Mucosa of gallbladder (tissue), 1 donor: ENCODE measurements at regions not wholly inside any gene's neighbourhood (a gene's known extent, or its start where the extent isn't known, plus 50 kb on each side); places are given as distances from the start of the nearest gene placed in this dataset.
A peak's percentile ranks its signal among the peaks of the same experiment; 100 is the strongest.
"Not testable (repeated sequence)": the region's sequence is repeated elsewhere in the genome, so short reads cannot be mapped to it uniquely, and the experiment has no call there.

ENCODE experiments used
- DNase-seq: peaks from one replicate; pipeline ENCODE4 v3.0.0-alpha.2; 2020; ENCODE audit warnings: low spot score
- donor health status: DM: no; HTN: no; CAD: no.

- DNase-seq = peak; percentile 83
Observed at GRCh38 chr1:244322791-244323521, 128.8 kb downstream of the ADSS2 start.

GRCh38 chr1:244324176-244324883 is 127.4 kb downstream of the ADSS2 start:
- DNase-seq = no peak

GRCh38 chr1:244325056-244325758 is 126.5 kb downstream of the ADSS2 start:
- DNase-seq = no peak

- no peak for DNase-seq
Observed at GRCh38 chr1:244326757-244327156, 125.0 kb downstream of the ADSS2 start.

GRCh38 chr1:244327533-244327932 is 124.2 kb downstream of the ADSS2 start:
- DNase-seq = no peak

- DNase-seq = no peak
Observed at GRCh38 chr1:244328476-244328875, 123.2 kb downstream of the ADSS2 start.

GRCh38 chr1:244329591-244330317 is 122.0 kb downstream of the ADSS2 start:
- no peak for DNase-seq

- no peak for DNase-seq
Observed at GRCh38 chr1:244330318-244330625, 121.4 kb downstream of the ADSS2 start.

GRCh38 chr1:244332761-244333160 is 118.9 kb downstream of the ADSS2 start:
- DNase-seq = not testable (repeated sequence)

- not testable (repeated sequence) for DNase-seq
Observed at GRCh38 chr1:244334315-244334714, 117.4 kb downstream of the ADSS2 start.

GRCh38 chr1:244334842-244335241 is 116.9 kb downstream of the ADSS2 start:
- not testable (repeated sequence) for DNase-seq

- DNase-seq = no peak
Observed at GRCh38 chr1:244335456-244335855, 116.3 kb downstream of the ADSS2 start.

- DNase-seq = no peak
Observed at GRCh38 chr1:244336232-244336899, 115.3 kb downstream of the ADSS2 start.

- DNase-seq = no peak
Observed at GRCh38 chr1:244337839-244338238, 113.9 kb downstream of the ADSS2 start.

- DNase-seq = no peak
Observed at GRCh38 chr1:244339073-244339692, 112.5 kb downstream of the ADSS2 start.

GRCh38 chr1:244339776-244340175 is 111.9 kb downstream of the ADSS2 start:
- DNase-seq = no peak

GRCh38 chr1:244340396-244340795 is 111.3 kb downstream of the ADSS2 start:
- no peak for DNase-seq

GRCh38 chr1:244341455-244342450 is 110.0 kb downstream of the ADSS2 start:
- peak; percentile 53 for DNase-seq

GRCh38 chr1:244344001-244344400 is 107.7 kb downstream of the ADSS2 start:
- DNase-seq = no peak
